ENCODE measurements at regions not wholly inside any gene's neighbourhood (a gene's known extent, or its start where the extent isn't known, plus 50 kb on each side); places are given as distances from the start of the nearest gene placed in this dataset.
"Not testable (repeated sequence)": the region's sequence is repeated elsewhere in the genome, so short reads cannot be mapped to it uniquely, and the experiment has no call there.

- Mint-ChIP-seq H3K27ac (ENCODE audit: unreplicated experiment) (no peak overlapping the region), H3K27me3 (ENCODE audit: unreplicated experiment) (no peaks in the 10 kb centered on the region), H3K4me1 (ENCODE audit: low read depth, unreplicated experiment) (peaks cover 5% of the 10 kb centered on the region), H3K4me3 (ENCODE audit: unreplicated experiment) (no peak overlapping the region), H3K9me3 (ENCODE audit: unreplicated experiment) (peaks cover 2% of the 10 kb centered on the region), H3K36me3 (ENCODE audit: unreplicated experiment) (no peaks in the 10 kb centered on the region)
- no peak for TF ChIP-seq CTCF (IDR thresholded peaks at IDR 0.05; ENCODE audit: partially characterized antibody, unreplicated experiment)
- DNase-seq: no peak
These were observed 157.0 kb downstream of the ZFP64 start for GRCh38 chr20:52034581-52034980.

GRCh38 chr20:52033313-52033712 lies 158.3 kb downstream of the ZFP64 start:
- DNase-seq: no peak
- peaks cover 2% of the 10 kb centered on the region for H3K9me3 Mint-ChIP-seq (ENCODE audit: unreplicated experiment)
- no peak for TF ChIP-seq CTCF (IDR thresholded peaks at IDR 0.05; ENCODE audit: partially characterized antibody, unreplicated experiment)

GRCh38 chr20:52032304-52032683 lies 159.3 kb downstream of the ZFP64 start:
- H3K4me3 Mint-ChIP-seq (ENCODE audit: unreplicated experiment); DNase-seq; H3K4me1 Mint-ChIP-seq (ENCODE audit: low read depth, unreplicated experiment); H3K9me3 Mint-ChIP-seq (ENCODE audit: unreplicated experiment); H3K27ac Mint-ChIP-seq (ENCODE audit: unreplicated experiment); H3K27me3 Mint-ChIP-seq (ENCODE audit: unreplicated experiment); H3K36me3 Mint-ChIP-seq (ENCODE audit: unreplicated experiment): not testable (repeated sequence)

More at GRCh38 chr20:52033313-52033712, 158.3 kb downstream of the ZFP64 start:
- H3K4me3 Mint-ChIP-seq (ENCODE audit: unreplicated experiment): no peak overlapping the region
- no peaks in the 10 kb centered on the region for H3K36me3 Mint-ChIP-seq (ENCODE audit: unreplicated experiment)
- H3K27ac Mint-ChIP-seq (ENCODE audit: unreplicated experiment): no peak overlapping the region
- peaks cover 5% of the 10 kb centered on the region for H3K4me1 Mint-ChIP-seq (ENCODE audit: low read depth, unreplicated experiment)
- H3K27me3 Mint-ChIP-seq (ENCODE audit: unreplicated experiment): no peaks in the 10 kb centered on the region

- DNase-seq: no peak
- no peak for TF ChIP-seq CTCF (IDR thresholded peaks at IDR 0.05; ENCODE audit: partially characterized antibody, unreplicated experiment)
- Mint-ChIP-seq H3K36me3 (ENCODE audit: unreplicated experiment) (no peaks in the 10 kb centered on the region), H3K4me1 (ENCODE audit: low read depth, unreplicated experiment) (peaks cover 5% of the 10 kb centered on the region), H3K4me3 (ENCODE audit: unreplicated experiment) (no peak overlapping the region), H3K27me3 (ENCODE audit: unreplicated experiment) (no peaks in the 10 kb centered on the region), H3K9me3 (ENCODE audit: unreplicated experiment) (peaks cover 2% of the 10 kb centered on the region), H3K27ac (ENCODE audit: unreplicated experiment) (no peak overlapping the region)
These were observed 159.8 kb downstream of the ZFP64 start for GRCh38 chr20:52031563-52032303.

GRCh38 chr20:52031206-52031562 lies 160.4 kb downstream of the ZFP64 start:
- DNase-seq: no peak
- H3K27ac Mint-ChIP-seq (ENCODE audit: unreplicated experiment): no peak overlapping the region

GRCh38 chr20:52029129-52029528 lies 162.4 kb downstream of the ZFP64 start:
- H3K27me3 Mint-ChIP-seq (ENCODE audit: unreplicated experiment); H3K27ac Mint-ChIP-seq (ENCODE audit: unreplicated experiment); H3K4me3 Mint-ChIP-seq (ENCODE audit: unreplicated experiment); H3K4me1 Mint-ChIP-seq (ENCODE audit: low read depth, unreplicated experiment); H3K9me3 Mint-ChIP-seq (ENCODE audit: unreplicated experiment); H3K36me3 Mint-ChIP-seq (ENCODE audit: unreplicated experiment); DNase-seq: not testable (repeated sequence)

More at GRCh38 chr20:52031206-52031562, 160.4 kb downstream of the ZFP64 start:
- no peak for TF ChIP-seq CTCF (IDR thresholded peaks at IDR 0.05; ENCODE audit: partially characterized antibody, unreplicated experiment)
- Mint-ChIP-seq H3K4me3 (ENCODE audit: unreplicated experiment) (no peak overlapping the region), H3K4me1 (ENCODE audit: low read depth, unreplicated experiment) (peaks cover 5% of the 10 kb centered on the region), H3K9me3 (ENCODE audit: unreplicated experiment) (peaks cover 2% of the 10 kb centered on the region), H3K27me3 (ENCODE audit: unreplicated experiment) (no peaks in the 10 kb centered on the region), H3K36me3 (ENCODE audit: unreplicated experiment) (no peaks in the 10 kb centered on the region)

Data from glutamatergic neuron (in vitro differentiated cells).